Immature natural killer cell (primary cell): ENCODE measurements at regions not wholly inside any gene's neighbourhood (a gene's known extent, or its start where the extent isn't known, plus 50 kb on each side); places are given as distances from the start of the nearest gene placed in this dataset.

Experiments used
- DNase-seq, 3 donors: peaks; one replicate each; pipeline ENCODE4 v3.0.0; 2022; ENCODE audit warnings: mixed read lengths in 1 of 3
- H3K27ac Mint-ChIP-seq, 6 donors: one replicate each; pipeline ENCODE4 v1.8.0; 2020; ENCODE audit warnings: mixed read lengths in 6 of 6, mild to moderate bottlenecking in 5 of 6, inconsistent platforms in 4 of 6, moderate library complexity in 3 of 6
- H3K27me3 Mint-ChIP-seq, 3 donors: one replicate each; pipeline ENCODE4 v1.8.0; 2020 to 2021; ENCODE audit warnings: low read depth in 3 of 3, mild to moderate bottlenecking in 3 of 3, mixed read lengths in 3 of 3, moderate library complexity in 3 of 3, inconsistent platforms in 1 of 3
- H3K36me3 Mint-ChIP-seq, 3 donors: one replicate each; pipeline ENCODE4 v1.8.0; 2020; ENCODE audit warnings: mixed read lengths in 3 of 3, inconsistent platforms in 2 of 3, mild to moderate bottlenecking in 2 of 3
- H3K4me1 Mint-ChIP-seq, 2 donors: one replicate each; pipeline ENCODE4 v1.8.0; 2020; ENCODE audit warnings: inconsistent platforms in 2 of 2, mild to moderate bottlenecking in 2 of 2, mixed read lengths in 2 of 2, moderate library complexity in 1 of 2
- H3K4me3 Mint-ChIP-seq, 5 donors: one replicate each; pipeline ENCODE4 v1.8.0; 2020; ENCODE audit warnings: mild to moderate bottlenecking in 5 of 5, mixed read lengths in 5 of 5, inconsistent platforms in 3 of 5, moderate library complexity in 3 of 5
- H3K9me3 Mint-ChIP-seq, 6 donors: one replicate each; pipeline ENCODE4 v1.8.0; 2020; ENCODE audit warnings: mild to moderate bottlenecking in 6 of 6, mixed read lengths in 6 of 6, inconsistent platforms in 4 of 6, moderate library complexity in 3 of 6

GRCh38 chr2:239467281-239467955 lies 66.6 kb upstream of the HDAC4 start:
- no peak overlapping the region for H3K27ac Mint-ChIP-seq
- no peaks in the 10 kb centered on the region for H3K9me3 Mint-ChIP-seq
- no peak overlapping the region for H3K4me3 Mint-ChIP-seq
- no peak for DNase-seq
- peaks cover 0 to 8% (median 2%) of the 10 kb centered on the region in 3 donors for H3K27me3 Mint-ChIP-seq
- no peaks in the 10 kb centered on the region for H3K4me1 Mint-ChIP-seq
- H3K36me3 Mint-ChIP-seq, result no peaks in the 10 kb centered on the region

- H3K36me3 Mint-ChIP-seq, result no peaks in the 10 kb centered on the region
- H3K4me1 Mint-ChIP-seq, result no peaks in the 10 kb centered on the region
- no peak overlapping the region for H3K27ac Mint-ChIP-seq
- H3K27me3 Mint-ChIP-seq, result peaks cover 0 to 7% (median 2%) of the 10 kb centered on the region in 3 donors
- no peak for DNase-seq
- no peak overlapping the region for H3K4me3 Mint-ChIP-seq
- no peaks in the 10 kb centered on the region for H3K9me3 Mint-ChIP-seq
These were observed 66.0 kb upstream of the HDAC4 start for GRCh38 chr2:239466755-239467271.

DNA sequence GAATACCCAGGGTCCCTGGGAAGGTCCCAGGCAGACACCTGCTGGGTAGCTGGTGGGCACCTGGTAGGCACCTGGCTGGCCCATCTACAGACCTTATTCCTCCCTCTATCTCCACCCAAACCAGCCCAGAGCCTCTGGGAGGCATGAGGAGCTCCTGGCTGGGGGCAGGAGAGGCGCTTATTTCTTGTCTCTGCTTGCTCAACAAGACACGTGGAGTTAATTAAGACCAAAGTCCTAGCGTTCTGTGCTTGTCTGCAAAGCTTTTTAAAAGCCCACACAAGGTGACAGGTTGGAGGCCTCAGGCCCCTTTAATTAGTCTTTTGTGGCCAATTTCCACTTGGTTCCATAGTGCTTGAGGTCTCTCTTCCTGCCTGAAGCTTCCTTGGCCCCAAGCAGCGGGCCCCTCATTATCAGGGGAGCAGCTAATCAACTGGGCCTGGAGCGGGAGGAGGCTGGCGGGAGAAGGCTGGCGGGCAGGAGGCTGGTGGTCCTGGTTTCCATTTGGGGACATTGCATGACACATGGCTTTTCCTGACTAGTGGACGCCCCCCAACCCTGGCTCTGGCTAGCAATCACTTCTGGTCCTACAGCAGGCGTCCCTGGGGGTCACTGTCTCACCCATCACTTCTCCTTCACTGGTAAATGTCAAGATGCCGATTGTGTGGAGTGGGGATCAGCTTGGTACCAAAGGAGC lies 65.4 kb upstream of the HDAC4 start:
- Mint-ChIP-seq H3K9me3 (no peaks in the 10 kb centered on the region), H3K4me3 (no peak overlapping the region), H3K27ac (no peak overlapping the region), H3K36me3 (no peaks in the 10 kb centered on the region), H3K4me1 (no peaks in the 10 kb centered on the region), H3K27me3 (peaks cover 0 to 7% (median 2%) of the 10 kb centered on the region in 3 donors)
- no peak for DNase-seq

GRCh38 chr2:239465017-239466001 lies 64.5 kb upstream of the HDAC4 start:
- no peak overlapping the region for H3K27ac Mint-ChIP-seq
- peaks cover 0 to 7% (median 2%) of the 10 kb centered on the region in 3 donors for H3K27me3 Mint-ChIP-seq
- H3K4me1 Mint-ChIP-seq, result no peaks in the 10 kb centered on the region
- no peak overlapping the region for H3K4me3 Mint-ChIP-seq
- H3K36me3 Mint-ChIP-seq, result no peaks in the 10 kb centered on the region
- no peaks in the 10 kb centered on the region for H3K9me3 Mint-ChIP-seq
- no peak for DNase-seq

DNA sequence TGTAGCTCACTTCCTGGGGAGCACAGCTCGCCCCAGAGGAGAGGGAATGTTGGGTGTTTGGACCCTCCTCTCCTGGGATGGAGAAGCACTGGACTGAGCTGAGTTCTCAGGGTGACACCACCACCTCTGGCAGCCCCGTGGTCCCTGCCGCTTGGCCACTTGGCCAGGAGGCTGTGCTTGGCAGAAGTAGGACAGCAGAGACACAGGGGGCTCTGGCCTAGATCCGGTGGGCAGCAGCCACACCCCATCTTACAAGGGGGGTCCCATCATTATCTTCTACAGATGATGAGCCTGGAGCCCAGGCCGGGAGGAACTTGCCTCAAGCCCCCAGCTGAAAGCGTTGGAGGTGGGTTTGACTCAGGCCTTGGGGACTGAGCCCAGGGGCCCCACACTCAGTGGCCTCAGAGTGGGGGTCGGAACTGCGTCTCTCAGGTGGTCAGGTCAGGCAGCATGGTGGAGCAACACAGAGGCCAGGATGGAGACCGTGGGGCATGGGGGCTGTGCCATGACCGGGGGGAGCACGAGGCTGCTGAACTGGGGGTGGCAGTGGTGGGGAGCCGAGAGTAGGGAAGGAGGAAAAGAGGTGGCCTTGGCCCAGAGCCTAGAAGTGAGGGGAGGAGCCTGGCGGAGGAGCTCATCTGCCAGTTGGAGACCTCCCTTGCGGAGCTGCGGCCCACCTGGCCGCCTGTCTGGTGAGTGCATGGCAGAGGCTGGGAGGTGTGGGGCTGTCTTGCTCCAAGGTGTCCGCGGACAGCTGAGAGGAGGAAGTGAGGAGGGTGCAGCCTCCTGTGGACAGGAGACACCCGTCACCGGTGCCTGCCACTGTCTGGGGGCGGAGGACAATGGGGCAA lies 63.6 kb upstream of the HDAC4 start:
- Mint-ChIP-seq H3K4me3 (no peak overlapping the region), H3K36me3 (peaks cover 0 to 3% (median 0%) of the 10 kb centered on the region in 3 donors), H3K27ac (no peak overlapping the region), H3K9me3 (no peaks in the 10 kb centered on the region), H3K4me1 (no peaks in the 10 kb centered on the region), H3K27me3 (peaks cover 1 to 3% (median 2%) of the 10 kb centered on the region in 3 donors)
- DNase-seq, result no peak

GRCh38 chr2:239463541-239464165 lies 62.8 kb upstream of the HDAC4 start:
- H3K27me3 Mint-ChIP-seq, result peaks cover 2 to 3% (median 2%) of the 10 kb centered on the region in 3 donors
- no peaks in the 10 kb centered on the region for H3K9me3 Mint-ChIP-seq
- no peak overlapping the region for H3K27ac Mint-ChIP-seq
- DNase-seq, result no peak
- H3K36me3 Mint-ChIP-seq, result peaks cover 0 to 3% (median 0%) of the 10 kb centered on the region in 3 donors
- no peaks in the 10 kb centered on the region for H3K4me1 Mint-ChIP-seq
- no peak overlapping the region for H3K4me3 Mint-ChIP-seq

DNA sequence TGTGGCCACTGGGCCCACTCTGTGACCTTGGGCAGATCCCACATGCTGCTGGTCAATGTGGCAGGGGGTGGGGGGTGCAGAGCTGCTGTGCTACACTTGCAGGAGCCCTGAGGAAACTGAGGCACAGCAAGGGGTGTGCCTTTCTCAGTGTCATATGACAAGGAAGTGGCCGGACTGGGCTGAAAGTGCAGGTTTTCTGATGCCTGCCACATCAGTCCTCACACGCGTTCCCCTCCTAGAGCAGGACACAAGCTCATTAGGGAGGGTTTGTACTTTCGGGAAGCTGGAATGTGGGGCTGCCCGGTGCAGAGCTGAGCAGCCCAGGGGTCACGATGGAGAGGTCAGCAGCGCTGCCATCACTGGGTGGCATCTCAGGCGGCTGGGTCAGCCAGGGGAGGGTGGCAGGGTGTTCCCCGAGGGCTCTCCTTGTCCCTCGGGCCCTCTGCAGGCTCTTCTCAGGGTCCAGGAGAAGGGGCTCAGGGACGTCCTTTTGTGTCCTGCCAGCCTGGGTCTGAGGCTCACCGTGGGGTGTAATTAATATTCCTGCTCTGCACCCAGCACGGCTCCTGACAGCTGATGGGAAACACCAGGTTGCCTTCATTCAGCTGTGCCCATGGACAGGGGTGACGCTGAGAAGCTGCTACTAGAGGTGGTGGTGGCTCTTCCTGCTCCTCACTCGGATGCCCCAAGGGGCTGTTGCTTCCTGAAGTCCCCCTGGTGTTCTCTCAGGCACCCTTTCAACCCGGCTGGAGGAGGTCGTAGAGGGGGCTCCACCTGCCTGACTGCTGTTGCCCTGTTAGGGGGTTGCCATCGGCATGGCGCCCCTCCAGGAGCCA lies 62.1 kb upstream of the HDAC4 start:
- Mint-ChIP-seq H3K27ac (no peak overlapping the region), H3K4me3 (no peak overlapping the region), H3K27me3 (peaks cover 2 to 5% (median 3%) of the 10 kb centered on the region in 3 donors), H3K9me3 (no peaks in the 10 kb centered on the region), H3K36me3 (peaks cover 0 to 3% (median 0%) of the 10 kb centered on the region in 3 donors), H3K4me1 (no peaks in the 10 kb centered on the region)
- DNase-seq, result no peak

DNA sequence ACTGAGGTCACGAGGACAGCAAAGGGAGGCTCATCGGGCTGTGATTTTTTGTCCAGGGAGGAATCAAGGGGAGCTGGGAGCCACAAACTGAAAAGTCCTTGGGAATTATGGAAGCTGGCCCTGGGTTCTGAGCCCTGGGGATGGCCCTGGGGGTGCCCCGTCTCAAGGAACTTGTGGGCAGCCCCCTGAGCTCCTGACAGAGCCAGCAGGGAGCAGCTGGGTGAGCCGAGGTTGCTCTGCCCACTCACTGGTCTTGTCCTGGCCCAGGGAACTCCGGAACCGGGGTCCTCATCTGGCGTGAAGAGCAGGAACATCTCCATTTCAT lies 61.3 kb upstream of the HDAC4 start:
- H3K4me3 Mint-ChIP-seq, result no peak overlapping the region
- no peak overlapping the region for H3K27ac Mint-ChIP-seq
- DNase-seq, result no peak
- H3K9me3 Mint-ChIP-seq, result no peaks in the 10 kb centered on the region
- H3K4me1 Mint-ChIP-seq, result no peaks in the 10 kb centered on the region
- H3K36me3 Mint-ChIP-seq, result peaks cover 0 to 3% (median 0%) of the 10 kb centered on the region in 3 donors
- H3K27me3 Mint-ChIP-seq, result peaks cover 2 to 5% (median 3%) of the 10 kb centered on the region in 3 donors

- no peak for DNase-seq
- Mint-ChIP-seq H3K27ac (no peak overlapping the region), H3K9me3 (no peaks in the 10 kb centered on the region), H3K4me3 (no peak overlapping the region), H3K4me1 (no peaks in the 10 kb centered on the region), H3K27me3 (peaks cover 2 to 5% (median 3%) of the 10 kb centered on the region in 3 donors), H3K36me3 (peaks cover 0 to 3% (median 0%) of the 10 kb centered on the region in 3 donors)
These were observed 60.7 kb upstream of the HDAC4 start for GRCh38 chr2:239461291-239462190.

DNA sequence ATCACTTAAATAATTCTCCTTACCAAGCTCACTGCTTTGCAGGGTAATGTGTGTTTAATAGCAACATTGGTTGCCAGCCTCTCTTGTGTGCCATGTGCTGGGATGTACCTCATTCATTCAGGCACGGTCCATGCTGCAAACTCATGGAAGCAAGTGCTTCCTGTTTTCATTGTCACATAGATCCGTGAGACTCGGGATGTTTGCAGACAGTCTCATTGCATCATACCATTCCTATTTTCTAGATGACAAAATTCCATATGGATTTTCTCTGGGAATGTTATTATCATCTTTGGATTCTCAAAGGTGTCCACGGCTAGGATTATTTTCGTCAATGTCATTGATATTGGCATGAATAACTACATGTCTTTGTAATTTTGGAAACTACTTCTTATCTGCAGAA lies 60.0 kb upstream of the HDAC4 start:
- Mint-ChIP-seq H3K4me1 (no peaks in the 10 kb centered on the region), H3K4me3 (no peak overlapping the region), H3K27ac (no peak overlapping the region), H3K36me3 (peaks cover 0 to 3% (median 0%) of the 10 kb centered on the region in 3 donors), H3K9me3 (peaks cover 0 to under 1% (median 0%) of the 10 kb centered on the region in 6 donors), H3K27me3 (peaks cover 3 to 10% (median 4%) of the 10 kb centered on the region in 3 donors)
- DNase-seq, result no peak

DNA sequence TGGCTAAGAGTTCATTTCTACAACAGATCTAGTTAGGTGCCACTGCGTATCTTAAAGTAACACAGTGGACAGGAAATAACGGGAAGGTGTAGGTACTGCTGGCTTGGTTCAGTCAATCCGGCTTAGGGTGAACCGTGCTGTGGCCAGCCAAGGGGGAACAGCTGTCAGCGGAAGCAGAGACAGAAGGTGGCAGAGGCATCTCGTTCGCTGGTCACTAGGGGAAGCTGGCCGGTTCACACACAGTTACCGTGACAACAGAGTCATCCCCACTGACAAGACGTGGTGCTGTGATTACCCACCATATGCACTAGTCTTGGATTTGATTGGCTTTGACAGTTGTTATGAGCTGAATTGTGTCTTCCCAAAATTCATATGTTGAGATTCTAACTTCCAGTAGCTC lies 58.8 kb upstream of the HDAC4 start:
- H3K36me3 Mint-ChIP-seq, result peaks cover 0 to 3% (median 0%) of the 10 kb centered on the region in 3 donors
- no peak overlapping the region for H3K4me3 Mint-ChIP-seq
- H3K4me1 Mint-ChIP-seq, result no peaks in the 10 kb centered on the region
- no peak overlapping the region for H3K27ac Mint-ChIP-seq
- no peak for DNase-seq
- H3K27me3 Mint-ChIP-seq, result peaks cover 5 to 10% (median 7%) of the 10 kb centered on the region in 3 donors
- peaks cover 0 to 5% (median 0%) of the 10 kb centered on the region in 6 donors for H3K9me3 Mint-ChIP-seq
